Activated naive CD8-positive, alpha-beta T cell (primary cell): ENCODE measurements at regions not wholly inside any gene's neighbourhood (a gene's known extent, or its start where the extent isn't known, plus 50 kb on each side); places are given as distances from the start of the nearest gene placed in this dataset.

Experiments
- H3K27ac Mint-ChIP-seq: one replicate; pipeline ENCODE4 v1.8.0; 2021; ENCODE audit warnings: mixed read lengths
- H3K27me3 Mint-ChIP-seq: one replicate; pipeline ENCODE4 v1.8.0; 2021; ENCODE audit warnings: mixed read lengths
- H3K36me3 Mint-ChIP-seq: one replicate; pipeline ENCODE4 v1.8.0; 2021; ENCODE audit warnings: mixed read lengths
- H3K4me1 Mint-ChIP-seq: one replicate; pipeline ENCODE4 v1.8.0; 2021; ENCODE audit warnings: low read depth, mixed read lengths
- H3K4me3 Mint-ChIP-seq: one replicate; pipeline ENCODE4 v1.8.0; 2021; ENCODE audit warnings: mild to moderate bottlenecking, mixed read lengths
- H3K9me3 Mint-ChIP-seq: one replicate; pipeline ENCODE4 v1.8.0; 2021; ENCODE audit warnings: low read depth, mixed read lengths

GRCh38 chr12:114790276-114790675 is 106.3 kb upstream of the TBX3 start:
- no peaks in the 10 kb centered on the region for H3K36me3 Mint-ChIP-seq
- no peaks in the 10 kb centered on the region for H3K27me3 Mint-ChIP-seq
- H3K9me3 Mint-ChIP-seq = no peaks in the 10 kb centered on the region

GRCh38 chr12:114789821-114790220 is 105.8 kb upstream of the TBX3 start:
- H3K9me3 Mint-ChIP-seq = no peaks in the 10 kb centered on the region
- no peak overlapping the region for H3K27ac Mint-ChIP-seq
- no peaks in the 10 kb centered on the region for H3K27me3 Mint-ChIP-seq
- H3K4me3 Mint-ChIP-seq = no peak overlapping the region
- no peaks in the 10 kb centered on the region for H3K4me1 Mint-ChIP-seq
- no peaks in the 10 kb centered on the region for H3K36me3 Mint-ChIP-seq

More at GRCh38 chr12:114790276-114790675, 106.3 kb upstream of the TBX3 start:
- Mint-ChIP-seq H3K27ac (no peak overlapping the region), H3K4me1 (no peaks in the 10 kb centered on the region), H3K4me3 (no peak overlapping the region)

GRCh38 chr12:114789276-114789675 is 105.3 kb upstream of the TBX3 start:
- H3K27me3 Mint-ChIP-seq = no peaks in the 10 kb centered on the region
- no peaks in the 10 kb centered on the region for H3K4me1 Mint-ChIP-seq
- no peaks in the 10 kb centered on the region for H3K36me3 Mint-ChIP-seq
- H3K9me3 Mint-ChIP-seq = no peaks in the 10 kb centered on the region
- no peak overlapping the region for H3K4me3 Mint-ChIP-seq
- no peak overlapping the region for H3K27ac Mint-ChIP-seq

GRCh38 chr12:114784526-114784925 is 100.6 kb upstream of the TBX3 start:
- Mint-ChIP-seq H3K4me3 (no peak overlapping the region), H3K4me1 (no peaks in the 10 kb centered on the region), H3K36me3 (no peaks in the 10 kb centered on the region), H3K27ac (no peak overlapping the region), H3K9me3 (no peaks in the 10 kb centered on the region), H3K27me3 (no peaks in the 10 kb centered on the region)

GRCh38 chr12:114783089-114783618 is 99.2 kb upstream of the TBX3 start:
- no peak overlapping the region for H3K27ac Mint-ChIP-seq
- H3K36me3 Mint-ChIP-seq = no peaks in the 10 kb centered on the region
- H3K27me3 Mint-ChIP-seq = no peaks in the 10 kb centered on the region
- H3K4me1 Mint-ChIP-seq = no peaks in the 10 kb centered on the region
- H3K9me3 Mint-ChIP-seq = no peaks in the 10 kb centered on the region
- no peak overlapping the region for H3K4me3 Mint-ChIP-seq

- Mint-ChIP-seq H3K36me3 (no peaks in the 10 kb centered on the region), H3K27ac (no peak overlapping the region), H3K27me3 (no peaks in the 10 kb centered on the region), H3K4me3 (no peak overlapping the region), H3K9me3 (no peaks in the 10 kb centered on the region), H3K4me1 (no peaks in the 10 kb centered on the region)
Measured at GRCh38 chr12:114780746-114781399, 96.9 kb upstream of the TBX3 start.

GRCh38 chr12:114779647-114780046 is 95.7 kb upstream of the TBX3 start:
- Mint-ChIP-seq H3K4me1 (no peaks in the 10 kb centered on the region), H3K9me3 (no peaks in the 10 kb centered on the region), H3K36me3 (no peaks in the 10 kb centered on the region), H3K27ac (no peak overlapping the region), H3K4me3 (no peak overlapping the region), H3K27me3 (no peaks in the 10 kb centered on the region)

- no peaks in the 10 kb centered on the region for H3K4me1 Mint-ChIP-seq
- no peak overlapping the region for H3K4me3 Mint-ChIP-seq
- H3K27me3 Mint-ChIP-seq = no peaks in the 10 kb centered on the region
- no peaks in the 10 kb centered on the region for H3K36me3 Mint-ChIP-seq
- H3K9me3 Mint-ChIP-seq = no peaks in the 10 kb centered on the region
- H3K27ac Mint-ChIP-seq = no peak overlapping the region
Measured at GRCh38 chr12:114779186-114779585, 95.2 kb upstream of the TBX3 start.

- Mint-ChIP-seq H3K9me3 (no peaks in the 10 kb centered on the region), H3K27me3 (no peaks in the 10 kb centered on the region), H3K27ac (no peak overlapping the region)
Measured at GRCh38 chr12:114776731-114777442, 92.9 kb upstream of the TBX3 start.

GRCh38 chr12:114774699-114775098 is 90.7 kb upstream of the TBX3 start:
- Mint-ChIP-seq H3K36me3 (no peaks in the 10 kb centered on the region), H3K4me1 (no peaks in the 10 kb centered on the region), H3K9me3 (no peaks in the 10 kb centered on the region), H3K4me3 (no peak overlapping the region), H3K27ac (no peak overlapping the region), H3K27me3 (no peaks in the 10 kb centered on the region)

More at GRCh38 chr12:114776731-114777442, 92.9 kb upstream of the TBX3 start:
- no peaks in the 10 kb centered on the region for H3K4me1 Mint-ChIP-seq
- no peak overlapping the region for H3K4me3 Mint-ChIP-seq
- no peaks in the 10 kb centered on the region for H3K36me3 Mint-ChIP-seq

- Mint-ChIP-seq H3K36me3 (no peaks in the 10 kb centered on the region), H3K4me3 (no peak overlapping the region), H3K4me1 (no peaks in the 10 kb centered on the region), H3K27ac (no peak overlapping the region), H3K27me3 (no peaks in the 10 kb centered on the region), H3K9me3 (no peaks in the 10 kb centered on the region)
Measured at GRCh38 chr12:114774197-114774596, 90.2 kb upstream of the TBX3 start.

- H3K27ac Mint-ChIP-seq = no peak overlapping the region
- no peaks in the 10 kb centered on the region for H3K27me3 Mint-ChIP-seq
- H3K9me3 Mint-ChIP-seq = no peaks in the 10 kb centered on the region
- no peak overlapping the region for H3K4me3 Mint-ChIP-seq
- no peaks in the 10 kb centered on the region for H3K36me3 Mint-ChIP-seq
- no peaks in the 10 kb centered on the region for H3K4me1 Mint-ChIP-seq
Measured at GRCh38 chr12:114770323-114770722, 86.3 kb upstream of the TBX3 start.

GRCh38 chr12:114769634-114770033 is 85.7 kb upstream of the TBX3 start:
- H3K4me3 Mint-ChIP-seq = no peak overlapping the region
- H3K27me3 Mint-ChIP-seq = no peaks in the 10 kb centered on the region
- no peaks in the 10 kb centered on the region for H3K9me3 Mint-ChIP-seq
- H3K36me3 Mint-ChIP-seq = no peaks in the 10 kb centered on the region
- no peak overlapping the region for H3K27ac Mint-ChIP-seq
- no peaks in the 10 kb centered on the region for H3K4me1 Mint-ChIP-seq

GRCh38 chr12:114767906-114768722 is 84.1 kb upstream of the TBX3 start:
- Mint-ChIP-seq H3K9me3 (no peaks in the 10 kb centered on the region), H3K4me1 (no peaks in the 10 kb centered on the region), H3K36me3 (no peaks in the 10 kb centered on the region), H3K27ac (no peak overlapping the region), H3K4me3 (no peak overlapping the region), H3K27me3 (peaks cover 4% of the 10 kb centered on the region)
